SU-DHL-6 (cell line): ENCODE measurements at regions not wholly inside any gene's neighbourhood (a gene's known extent, or its start where the extent isn't known, plus 50 kb on each side); places are given as distances from the start of the nearest gene placed in this dataset.

Source experiments
- EZH2phosphoT487 ChIP-seq: fragments of 200-600 bp; sonication (generic), shearing (Covaris generic); conservative IDR thresholded peaks from 2 replicates; pipeline ENCODE4 v1.6.1; 2018; ENCODE audit warnings: mild to moderate bottlenecking, antibody characterized with exemption, low read length, moderate library complexity, mixed read lengths
- TF ChIP-seq, protein P1 (sequence below): fragments of 200-600 bp; sonication (generic); IDR thresholded peaks from one replicate; pipeline ENCODE4 v1.5.1; 2017; ENCODE audit warnings: antibody characterized with exemption, mild to moderate bottlenecking, low read length, moderate library complexity; ENCODE audit not compliant: insufficient read depth, poor library complexity, severe bottlenecking

DNA sequence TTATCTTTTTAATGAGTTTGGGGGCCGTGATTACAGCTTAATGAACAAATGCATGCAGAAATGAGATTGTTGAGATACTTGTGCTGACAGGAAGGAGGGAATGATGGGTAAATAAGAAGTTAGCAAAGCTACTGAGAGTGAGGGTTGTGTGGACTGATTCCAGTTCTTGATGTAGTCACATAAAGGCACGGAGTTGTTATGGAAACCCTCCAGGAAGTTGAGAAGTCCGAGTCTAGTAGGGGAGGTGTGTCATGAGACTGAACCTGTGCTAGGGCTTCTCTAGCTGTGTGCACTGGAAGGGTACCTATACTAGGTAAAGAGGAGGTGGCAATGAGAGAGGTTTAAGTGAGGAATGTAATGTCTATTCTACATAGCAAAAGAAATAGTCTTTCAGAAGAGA, 475.7 kb downstream of the USP25 start:
- TF ChIP-seq, protein P1, sequence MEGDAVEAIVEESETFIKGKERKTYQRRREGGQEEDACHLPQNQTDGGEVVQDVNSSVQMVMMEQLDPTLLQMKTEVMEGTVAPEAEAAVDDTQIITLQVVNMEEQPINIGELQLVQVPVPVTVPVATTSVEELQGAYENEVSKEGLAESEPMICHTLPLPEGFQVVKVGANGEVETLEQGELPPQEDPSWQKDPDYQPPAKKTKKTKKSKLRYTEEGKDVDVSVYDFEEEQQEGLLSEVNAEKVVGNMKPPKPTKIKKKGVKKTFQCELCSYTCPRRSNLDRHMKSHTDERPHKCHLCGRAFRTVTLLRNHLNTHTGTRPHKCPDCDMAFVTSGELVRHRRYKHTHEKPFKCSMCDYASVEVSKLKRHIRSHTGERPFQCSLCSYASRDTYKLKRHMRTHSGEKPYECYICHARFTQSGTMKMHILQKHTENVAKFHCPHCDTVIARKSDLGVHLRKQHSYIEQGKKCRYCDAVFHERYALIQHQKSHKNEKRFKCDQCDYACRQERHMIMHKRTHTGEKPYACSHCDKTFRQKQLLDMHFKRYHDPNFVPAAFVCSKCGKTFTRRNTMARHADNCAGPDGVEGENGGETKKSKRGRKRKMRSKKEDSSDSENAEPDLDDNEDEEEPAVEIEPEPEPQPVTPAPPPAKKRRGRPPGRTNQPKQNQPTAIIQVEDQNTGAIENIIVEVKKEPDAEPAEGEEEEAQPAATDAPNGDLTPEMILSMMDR: no peak
- TF ChIP-seq EZH2phosphoT487: no peak
